ENCODE measurements at regions not wholly inside any gene's neighbourhood (a gene's known extent, or its start where the extent isn't known, plus 50 kb on each side); places are given as distances from the start of the nearest gene placed in this dataset.

- TF ChIP-seq CTCF (IDR thresholded peaks at IDR 0.05 in 4 of 5, conservative IDR thresholded peaks at IDR 0.05 in 1 of 5): no peak
- no peak for TF ChIP-seq POLR2A (IDR thresholded peaks at IDR 0.05)
Observed at GRCh38 chr3:117527346-117527745, 817.8 kb downstream of the TUSC7 start.

Measured in gastrocnemius medialis (tissue), 4 donors.